Left renal cortex interstitium (tissue), 4 donors: ENCODE measurements at regions not wholly inside any gene's neighbourhood (a gene's known extent, or its start where the extent isn't known, plus 50 kb on each side); places are given as distances from the start of the nearest gene placed in this dataset.

Experiments
- DNase-seq, 4 donors: peaks; one replicate each; pipeline ENCODE4 v3.0.0-alpha.2; 2013; ENCODE audit warnings: low read depth in 4 of 4, low spot score in 2 of 4, missing footprints in 1 of 4

DNA sequence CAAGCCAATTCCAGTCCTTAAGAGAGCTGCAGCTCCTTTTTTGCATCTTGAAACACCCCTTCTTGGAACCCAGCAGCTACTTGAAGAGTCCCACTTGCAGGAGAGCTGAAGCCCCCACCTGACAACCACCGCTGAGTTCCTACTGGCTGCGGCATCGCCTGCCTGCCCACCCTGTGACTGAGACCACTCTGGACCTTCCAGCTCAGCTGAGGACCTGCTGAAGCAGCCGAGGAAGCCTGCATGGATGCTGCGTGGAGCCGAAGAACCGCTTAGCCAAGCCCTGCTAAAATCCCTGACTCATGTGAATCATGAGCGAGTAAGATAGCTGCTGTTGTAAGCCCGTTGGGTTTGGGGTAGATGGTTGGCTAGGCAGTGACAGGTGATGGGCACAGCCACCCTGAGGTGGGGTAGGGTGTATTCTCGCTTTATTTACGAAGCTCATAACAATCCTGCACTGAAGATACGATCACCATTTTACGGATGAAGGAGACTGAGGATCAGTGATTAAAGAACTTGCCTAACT is 78.4 kb downstream of the INHBB start:
- no peak for DNase-seq

DNA sequence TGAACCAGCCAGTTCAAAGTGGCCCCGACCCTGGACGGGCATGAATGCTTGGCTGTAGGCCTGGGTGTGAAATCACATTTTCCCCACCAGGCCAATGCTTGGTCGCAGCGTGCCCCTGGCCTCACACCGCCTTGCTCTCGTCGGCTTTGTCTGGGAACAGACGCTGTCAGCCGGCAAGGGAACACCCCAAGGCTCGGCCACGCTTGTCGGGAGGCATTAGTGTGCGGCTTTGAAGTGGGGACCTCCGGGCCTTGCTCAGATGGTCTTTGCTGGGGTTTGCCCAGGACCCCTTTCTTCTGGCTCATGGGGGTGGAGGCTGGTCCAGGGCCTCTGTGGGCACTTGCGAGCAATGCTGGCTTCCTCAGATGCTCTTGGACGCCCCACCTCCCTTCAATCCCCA is 79.1 kb downstream of the INHBB start:
- no peak for DNase-seq

DNA sequence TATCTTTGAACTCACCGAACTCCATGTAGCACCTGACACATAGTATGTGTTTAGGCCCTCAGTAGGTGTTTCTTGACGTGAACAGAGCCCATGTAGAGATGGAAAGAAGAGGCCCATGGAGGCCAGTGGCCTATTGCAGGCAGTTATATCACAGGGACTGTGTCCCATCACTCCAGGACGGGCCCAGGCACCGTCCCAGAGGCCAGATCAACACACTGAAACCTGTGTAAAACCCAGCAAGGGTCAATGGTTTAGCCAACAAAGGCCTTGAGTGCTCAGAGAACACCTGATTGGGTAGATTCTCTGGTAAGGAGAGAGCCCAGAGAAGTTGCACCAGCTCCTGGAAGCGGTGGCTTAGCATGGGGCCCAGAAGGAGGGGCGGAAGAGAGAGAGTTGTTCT is 82.8 kb downstream of the INHBB start:
- no peak for DNase-seq

DNA sequence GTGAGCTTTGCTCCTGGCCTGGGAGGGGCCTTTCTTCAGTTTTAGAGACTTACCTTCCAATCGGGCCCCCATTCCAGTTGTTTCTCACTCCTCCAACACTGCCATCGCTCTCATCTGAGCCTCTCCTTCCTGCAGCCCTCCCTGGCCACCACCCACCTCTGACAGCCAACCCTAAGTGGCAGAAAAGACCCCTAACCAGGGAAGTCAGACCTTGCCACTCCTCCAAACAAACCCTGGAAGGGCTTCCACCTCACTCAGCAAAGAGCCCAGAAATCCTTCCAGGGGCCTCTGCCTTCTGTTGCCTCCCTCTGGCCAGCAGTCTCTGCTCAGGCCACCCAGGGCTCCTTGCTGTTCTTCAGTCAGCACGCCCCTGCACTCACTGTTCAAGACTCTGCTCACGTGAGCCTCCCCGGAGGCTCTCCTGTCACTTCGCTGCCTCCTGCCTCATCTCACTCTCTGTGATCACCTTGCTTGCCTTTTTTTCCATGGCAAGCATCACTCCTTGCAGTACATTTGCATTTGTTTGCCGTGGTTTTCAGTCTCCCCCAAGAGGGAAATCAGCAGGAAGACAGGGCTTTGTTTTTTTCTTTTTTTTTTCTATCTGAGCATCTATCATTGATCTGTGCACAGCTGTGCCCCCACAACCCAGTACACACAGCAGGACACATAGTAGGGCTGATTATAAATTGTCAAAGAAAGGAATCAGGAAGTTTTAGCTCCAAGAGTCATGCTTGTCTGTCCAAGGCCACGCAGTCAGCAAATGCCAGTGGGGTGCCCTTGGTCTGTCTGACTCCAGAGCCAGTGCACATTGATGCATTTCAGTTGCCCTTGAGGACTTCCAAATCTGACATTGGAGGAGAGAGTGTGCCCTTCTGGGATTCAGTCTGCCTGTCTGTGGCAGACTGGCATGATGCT is 83.9 kb downstream of the INHBB start:
- no peak for DNase-seq

DNA sequence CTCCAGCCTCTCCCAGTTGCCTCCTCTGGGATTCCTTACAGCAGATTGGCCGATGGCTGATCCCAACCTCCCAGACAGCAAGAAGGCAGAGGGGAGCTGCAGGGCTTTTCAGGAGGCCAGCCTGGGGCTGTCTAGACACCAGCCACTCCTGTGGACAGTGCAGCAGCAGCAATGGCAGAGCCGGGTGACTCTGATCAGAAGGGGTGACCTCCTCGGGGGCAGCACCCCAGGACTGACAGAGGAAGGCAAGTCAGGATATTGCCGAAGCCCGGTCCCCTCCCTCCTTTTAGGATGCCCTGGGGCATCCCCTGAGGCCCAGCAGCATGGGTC is 84.5 kb downstream of the INHBB start:
- DNase-seq = no peak

DNA sequence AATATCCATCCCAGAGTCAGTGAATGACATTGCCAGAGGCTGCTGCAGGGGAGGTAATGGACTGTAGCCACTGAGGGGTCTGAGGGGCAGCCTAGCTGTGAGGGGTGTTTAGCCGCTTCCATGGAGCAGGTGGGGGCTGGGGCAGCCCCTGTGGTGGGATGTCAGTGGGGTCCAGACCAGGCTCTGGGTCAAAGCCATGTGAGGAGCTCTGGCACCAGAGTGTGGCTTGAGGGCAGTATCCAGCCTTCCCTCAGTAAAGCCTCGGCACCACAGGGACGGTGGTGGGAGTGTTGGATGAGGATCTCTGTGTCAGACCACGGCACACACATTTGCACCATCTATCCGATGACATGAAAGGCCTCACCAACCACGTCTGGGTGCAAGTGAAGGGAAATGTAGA is 85.0 kb downstream of the INHBB start:
- DNase-seq = no peak

DNA sequence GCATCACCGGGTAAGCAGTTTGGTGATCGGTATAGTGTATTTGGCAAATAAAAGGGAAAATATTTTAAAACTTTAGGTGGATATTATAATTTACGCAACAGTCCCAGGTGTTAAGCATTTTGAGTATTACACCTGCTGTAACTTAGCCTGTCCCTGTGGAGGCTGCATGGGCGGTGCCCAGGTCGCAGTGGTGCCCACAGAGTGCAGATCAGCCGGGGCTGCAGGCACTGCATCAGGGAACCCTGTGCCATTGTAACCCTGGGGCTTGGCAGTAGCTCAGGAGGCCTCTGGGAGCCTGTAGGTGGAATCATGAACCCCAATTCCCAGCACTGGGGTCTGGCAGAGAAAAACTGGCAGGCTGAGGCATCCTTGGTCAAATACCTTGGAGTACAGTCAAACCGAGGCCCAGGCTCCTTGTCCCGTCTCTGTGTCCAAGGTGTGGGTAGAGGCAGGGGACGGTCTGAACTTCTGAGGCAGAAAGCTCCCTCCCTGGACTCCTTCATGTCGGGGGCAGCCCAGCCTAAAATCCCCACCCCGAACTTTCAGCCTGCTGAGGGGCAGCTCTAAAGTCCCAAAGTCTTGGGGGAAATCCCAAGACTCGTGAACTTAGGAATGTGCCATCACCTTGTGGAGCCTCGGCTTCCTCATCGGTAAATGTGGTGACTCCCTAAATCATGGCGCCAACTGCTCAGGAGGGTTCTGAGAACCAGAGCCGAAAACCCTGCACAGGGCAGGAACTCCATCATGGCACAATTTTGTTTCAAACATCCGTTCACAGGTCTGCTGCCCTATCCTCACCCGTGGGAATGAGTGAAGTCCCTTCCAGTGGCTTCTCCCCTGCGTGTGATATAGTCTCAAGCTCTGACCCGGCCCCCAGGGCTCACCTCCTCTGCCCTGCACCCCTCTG is 85.7 kb downstream of the INHBB start:
- no peak for DNase-seq

DNA sequence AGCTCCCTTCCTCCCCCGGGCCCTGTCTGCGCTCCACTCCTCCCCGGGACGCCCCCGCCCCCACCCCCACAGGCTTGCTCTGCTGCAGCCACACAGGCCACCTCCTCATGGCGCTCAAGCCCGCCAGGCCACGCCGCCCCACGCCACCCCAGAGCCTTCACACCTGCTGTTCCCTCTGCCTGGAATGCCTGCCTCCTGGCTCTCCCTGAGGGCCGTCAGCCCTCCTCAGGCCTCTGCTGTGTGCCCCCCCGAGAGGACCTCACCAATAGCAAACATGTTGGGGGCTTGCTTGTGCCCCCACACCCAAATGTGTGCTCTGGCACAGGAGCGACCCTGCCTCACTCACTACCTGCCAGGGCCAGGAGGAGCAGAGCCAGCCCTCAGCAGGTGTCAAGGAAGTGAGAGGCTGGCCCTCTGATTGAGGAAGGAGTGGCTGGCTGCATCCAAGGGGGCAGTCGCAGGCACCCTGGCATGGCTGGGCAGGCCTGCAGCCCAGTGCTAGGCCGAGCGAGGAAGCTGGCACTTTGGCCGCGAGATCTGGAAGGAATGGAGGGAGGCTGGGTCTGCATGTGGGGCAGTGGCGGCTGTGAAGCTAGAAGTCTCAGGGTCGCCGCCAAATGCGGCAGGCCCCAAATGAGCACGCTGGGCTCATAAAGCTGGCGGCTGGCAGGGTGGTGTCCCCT is 86.5 kb downstream of the INHBB start:
- DNase-seq = no peak

DNA sequence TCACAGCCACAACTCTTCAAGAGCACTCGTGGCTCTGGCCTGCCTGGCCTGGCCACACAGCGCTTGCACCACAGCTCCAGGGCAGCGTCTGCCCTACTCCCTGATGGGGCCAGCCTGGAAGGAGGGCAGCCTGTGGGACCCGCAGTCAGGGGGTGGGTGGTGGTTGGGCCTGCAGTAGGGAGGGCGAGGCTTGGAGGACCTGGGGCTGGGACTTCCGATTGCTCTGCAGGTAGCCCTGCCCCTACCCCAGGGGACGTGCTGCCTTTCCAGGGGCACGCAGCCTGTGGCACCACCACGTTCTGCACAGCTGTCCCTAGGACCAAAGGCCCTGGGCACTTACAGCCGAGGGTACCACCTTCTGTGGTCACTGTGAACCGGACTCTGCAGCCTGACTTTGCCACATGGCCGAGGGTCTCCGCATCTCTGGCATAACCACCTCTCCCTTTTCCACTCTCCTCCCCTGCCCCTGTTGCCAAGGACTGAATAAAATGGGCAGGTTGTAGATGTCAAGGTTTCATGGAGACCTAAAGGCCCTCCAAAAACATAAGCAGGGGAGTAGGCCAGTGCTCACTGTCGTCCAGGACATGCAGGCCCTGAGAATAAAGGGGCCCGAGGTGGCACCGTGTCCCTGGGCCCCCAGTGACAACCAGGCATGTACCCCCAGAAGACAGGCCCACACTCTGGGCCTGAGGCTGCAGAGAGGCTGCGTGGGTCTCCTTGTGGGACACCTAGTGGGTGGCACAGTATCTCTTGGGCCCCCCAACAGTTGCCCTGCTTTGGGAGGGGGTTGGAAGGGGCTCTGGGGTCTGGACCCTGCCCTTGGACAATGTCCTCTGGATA is 87.3 kb downstream of the INHBB start:
- DNase-seq = no peak

DNA sequence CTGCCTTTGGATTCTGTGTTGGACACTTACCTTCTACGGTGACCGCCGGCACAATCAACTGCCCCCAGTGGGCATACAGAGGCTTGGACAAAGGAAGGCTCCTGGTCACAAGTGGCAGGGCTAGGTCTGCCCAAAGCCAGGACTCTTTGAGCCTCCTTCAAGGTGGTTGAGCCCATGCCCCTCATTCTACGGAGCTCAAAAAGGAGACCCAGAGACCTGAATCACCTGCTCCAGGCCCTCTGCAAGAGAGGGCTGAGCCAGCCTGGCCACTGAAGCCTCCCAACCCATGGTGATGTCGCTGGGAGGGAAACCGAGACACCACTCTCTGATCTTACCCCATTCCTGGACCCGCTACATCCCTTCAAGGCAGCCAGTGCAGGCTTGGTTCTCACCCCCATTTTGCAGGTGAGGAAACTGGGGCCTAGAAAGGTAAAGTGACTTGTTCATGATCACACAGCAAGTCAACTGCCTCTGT is 87.9 kb downstream of the INHBB start:
- no peak for DNase-seq

DNA sequence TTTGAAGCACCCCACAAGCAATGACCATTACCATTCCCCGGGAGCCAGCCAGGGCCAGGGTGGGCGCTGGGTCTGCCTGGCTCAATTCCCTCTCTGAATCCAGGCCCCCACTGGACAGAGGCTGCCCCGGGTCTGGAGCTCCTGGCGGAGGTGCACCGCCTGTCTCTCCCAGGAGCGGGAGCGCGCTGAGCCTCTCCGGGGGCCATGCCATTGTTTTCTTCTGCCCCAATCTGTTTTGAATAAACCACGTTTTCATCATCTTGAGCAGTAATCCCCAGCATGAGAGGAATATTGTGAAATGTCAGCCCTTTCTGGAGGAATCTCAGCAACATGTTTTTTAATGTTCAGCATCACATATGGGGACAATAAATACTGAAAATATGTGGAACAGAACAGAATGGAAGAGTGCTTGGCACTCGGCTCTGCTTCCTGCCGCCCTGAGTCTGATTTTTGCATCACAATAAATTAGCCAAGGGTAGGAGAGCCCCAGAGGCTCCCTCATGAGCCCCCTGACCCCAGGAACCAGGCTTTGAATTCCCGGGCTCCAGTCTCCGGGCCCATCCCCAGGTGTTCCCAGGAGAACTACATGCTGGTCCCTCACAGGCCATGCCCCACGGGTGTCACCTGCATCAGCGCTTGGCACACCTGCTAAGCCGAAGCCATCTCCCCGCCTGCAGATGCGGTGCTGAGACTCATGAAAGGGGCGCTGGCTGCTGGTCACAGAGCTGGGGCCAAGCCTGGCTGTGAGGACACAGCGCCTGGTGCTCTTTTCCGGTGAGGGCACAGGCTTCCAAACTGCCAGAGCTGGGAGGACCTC is 88.8 kb downstream of the INHBB start:
- DNase-seq = no peak

DNA sequence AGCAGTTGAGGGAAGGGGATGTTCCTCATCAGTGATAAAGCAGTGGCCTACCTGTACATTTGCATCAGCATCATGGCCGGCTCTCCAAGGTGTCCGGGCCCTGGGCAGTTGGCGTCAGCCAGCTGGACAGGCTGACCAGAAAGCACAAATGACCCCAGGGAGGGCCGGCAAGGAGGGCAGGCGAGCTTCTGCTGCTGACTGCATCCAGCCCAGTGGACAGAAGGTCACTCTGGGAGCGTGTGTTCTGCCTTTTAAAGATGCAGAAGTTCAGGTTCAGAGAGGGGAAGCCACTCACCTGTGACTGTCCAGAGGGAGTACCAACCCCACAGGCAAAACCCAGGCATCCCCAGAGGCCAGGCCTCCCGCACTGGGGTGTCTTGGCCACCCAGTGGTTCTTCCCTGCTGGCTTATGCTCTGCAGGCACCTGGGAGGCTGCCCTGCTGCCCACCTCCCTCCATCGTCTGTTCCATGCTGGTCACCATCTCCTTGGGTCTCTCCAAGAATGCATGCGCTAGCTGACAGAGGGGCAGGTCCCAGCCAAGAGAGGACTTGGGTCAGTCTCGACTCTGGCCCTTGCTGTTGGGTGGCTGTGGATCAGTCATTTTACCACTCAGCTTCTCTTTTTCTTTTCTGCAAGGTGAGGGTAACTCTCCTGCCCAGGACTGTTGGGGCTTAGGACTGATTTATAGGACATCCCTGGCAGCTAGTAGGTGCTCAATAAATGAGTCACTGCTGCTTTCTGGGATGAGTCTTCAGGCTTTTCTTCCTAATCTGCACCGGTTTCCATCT is 89.9 kb downstream of the INHBB start:
- DNase-seq = no peak

DNA sequence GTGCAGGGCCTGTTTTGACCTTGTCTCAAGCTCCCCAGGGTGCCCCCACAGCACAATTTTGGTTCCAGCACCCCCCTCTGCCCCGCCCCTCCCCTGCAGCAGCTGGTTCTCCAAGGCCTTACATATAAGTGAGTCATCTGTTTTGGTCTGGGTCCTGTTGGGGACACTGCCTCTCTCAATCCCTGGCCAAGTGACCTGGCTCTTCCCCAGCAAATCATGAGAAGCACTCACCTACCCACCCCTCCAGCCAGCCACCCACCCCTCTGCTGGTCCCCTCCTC is 90.5 kb downstream of the INHBB start:
- no peak for DNase-seq

DNA sequence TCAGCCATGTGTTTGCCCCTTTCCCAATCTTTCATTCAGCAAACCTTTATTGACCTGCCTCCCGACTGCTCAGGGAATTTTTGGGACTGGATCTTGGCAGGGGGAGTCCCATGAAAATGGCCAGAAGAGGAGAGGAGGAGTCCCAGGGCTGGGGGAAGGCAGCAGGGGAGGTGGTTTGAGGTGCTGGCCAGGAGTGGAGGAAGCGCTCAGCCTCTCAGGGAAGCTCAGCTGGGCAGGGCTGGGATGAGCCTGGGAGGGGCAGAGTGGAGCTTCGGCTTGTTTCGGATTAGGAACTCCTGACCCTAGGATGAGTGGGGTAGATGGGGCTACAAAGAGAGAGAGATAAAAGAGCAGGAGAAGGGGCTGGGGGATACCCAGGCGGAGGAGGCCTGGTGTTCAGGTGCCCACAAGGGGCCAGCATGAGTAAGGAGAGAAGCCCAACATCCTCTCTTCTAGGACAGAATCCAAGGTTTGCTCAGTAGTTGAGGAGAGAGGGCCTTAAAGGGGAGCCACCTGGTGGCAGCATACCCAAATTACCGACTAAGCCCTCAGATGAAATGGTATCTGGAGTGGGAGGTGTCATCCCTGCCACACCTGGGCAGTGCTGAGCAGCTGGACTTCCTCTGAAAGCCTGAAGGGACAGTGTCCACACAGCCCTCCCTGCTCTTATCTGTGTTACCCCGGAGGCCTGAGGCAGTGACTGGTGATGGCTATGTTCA is 91.1 kb downstream of the INHBB start:
- DNase-seq = no peak

DNA sequence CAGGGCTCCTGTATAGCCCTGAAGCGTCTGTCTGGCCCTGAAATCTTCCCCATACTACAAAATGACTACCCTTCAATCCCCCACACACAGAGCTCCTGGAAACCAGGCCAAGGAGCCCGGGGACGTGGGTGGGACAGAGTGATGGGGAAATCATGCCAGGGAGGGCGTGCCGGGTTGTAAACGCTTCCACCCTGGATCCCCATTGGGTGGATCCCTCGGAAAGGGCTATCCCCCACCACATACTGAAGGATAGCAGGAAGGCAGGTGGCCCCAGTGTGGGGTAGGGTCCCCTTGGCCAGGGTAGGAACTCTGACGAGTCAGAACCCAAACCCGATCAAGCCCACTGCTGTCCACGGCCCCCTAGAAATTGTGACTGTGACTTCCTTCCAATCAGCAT is 91.7 kb downstream of the INHBB start:
- no peak for DNase-seq

DNA sequence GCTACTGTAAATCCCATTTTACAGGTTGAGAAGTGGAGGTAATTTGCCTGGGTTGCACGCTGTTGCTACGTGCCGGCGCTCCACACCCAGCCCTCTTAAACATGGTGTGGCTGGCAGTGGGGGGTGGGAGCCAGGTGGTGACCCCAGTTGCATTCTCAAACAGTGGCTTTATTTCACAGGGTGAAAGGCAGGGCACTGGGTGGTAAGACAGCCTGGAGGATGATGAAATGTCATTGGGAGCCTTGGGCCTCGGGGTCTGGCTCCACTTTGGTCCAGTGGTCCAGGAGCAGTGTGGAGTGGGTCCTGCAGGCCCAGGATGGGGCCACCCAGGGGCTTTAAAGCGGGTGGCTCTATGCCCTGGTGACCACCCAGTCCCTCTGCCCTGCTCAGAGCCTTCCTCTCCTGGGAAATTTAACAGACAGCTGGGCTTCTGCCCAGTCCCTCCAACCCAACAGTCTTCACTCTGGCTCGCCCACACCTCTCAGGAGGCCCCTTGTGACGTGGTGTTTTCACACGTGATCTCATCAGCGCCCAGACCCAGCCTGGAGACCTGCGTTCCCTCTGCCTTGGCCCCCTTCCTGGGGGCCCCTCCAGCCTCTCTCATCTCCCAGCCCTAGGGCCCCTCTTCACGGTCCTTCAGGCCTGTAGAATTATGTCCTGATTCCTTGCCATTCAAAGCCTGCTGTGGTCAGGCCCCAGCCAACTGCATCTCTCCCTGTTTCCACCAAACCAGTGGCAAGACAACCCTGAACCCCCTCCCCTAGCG is 92.5 kb downstream of the INHBB start:
- no peak for DNase-seq

DNA sequence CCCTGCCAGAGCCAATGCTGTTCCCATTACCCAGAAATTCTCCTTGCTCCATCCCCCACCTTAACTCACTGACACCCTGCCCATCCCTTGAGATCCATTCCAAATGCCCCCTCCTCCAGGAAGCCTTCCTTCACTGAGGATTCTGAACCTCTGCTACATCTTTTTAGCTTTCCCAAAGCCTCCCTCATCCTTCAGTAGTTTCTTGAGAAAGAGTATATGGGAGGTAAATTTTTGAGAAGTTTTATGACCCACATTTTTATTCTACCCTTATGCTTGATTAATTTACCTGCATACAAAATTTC is 93.1 kb downstream of the INHBB start:
- DNase-seq = no peak
